GM21737 (cell line): ENCODE measurements at regions not wholly inside any gene's neighbourhood (a gene's known extent, or its start where the extent isn't known, plus 50 kb on each side); places are given as distances from the start of the nearest gene placed in this dataset.

Experiments used
- ATAC-seq: cut with Tn5 transposase; IDR thresholded peaks from one replicate; pipeline ENCODE4 v1.9.1; 2021; ENCODE audit warnings: mild to moderate bottlenecking, moderate library complexity; ENCODE audit not compliant: unreplicated experiment

GRCh38 chr10:78383378-78384048 lies 349.9 kb downstream of the RPS24 start:
- ATAC-seq = no peak

GRCh38 chr10:78384049-78384431 lies 350.4 kb downstream of the RPS24 start:
- ATAC-seq = no peak

- no peak for ATAC-seq
These were observed 351.9 kb downstream of the RPS24 start for GRCh38 chr10:78385599-78385998.

GRCh38 chr10:78386509-78386908 lies 352.8 kb downstream of the RPS24 start:
- no peak for ATAC-seq

GRCh38 chr10:78388331-78389050 lies 354.8 kb downstream of the RPS24 start:
- no peak for ATAC-seq

- no peak for ATAC-seq
These were observed 355.8 kb downstream of the RPS24 start for GRCh38 chr10:78389419-78389818.

- ATAC-seq = no peak
These were observed 356.4 kb downstream of the RPS24 start for GRCh38 chr10:78390051-78390450.

GRCh38 chr10:78390817-78391216 lies 357.2 kb downstream of the RPS24 start:
- ATAC-seq = no peak

GRCh38 chr10:78391585-78391984 lies 357.9 kb downstream of the RPS24 start:
- ATAC-seq = no peak

- ATAC-seq = no peak
These were observed 358.5 kb downstream of the RPS24 start for GRCh38 chr10:78392197-78392596.

GRCh38 chr10:78393094-78393493 lies 359.4 kb downstream of the RPS24 start:
- no peak for ATAC-seq

- ATAC-seq = no peak
These were observed 360.4 kb downstream of the RPS24 start for GRCh38 chr10:78394047-78394446.

- no peak for ATAC-seq
These were observed 361.5 kb downstream of the RPS24 start for GRCh38 chr10:78395162-78395561.

- ATAC-seq = no peak
These were observed 363.1 kb downstream of the RPS24 start for GRCh38 chr10:78396754-78397153.

GRCh38 chr10:78397786-78398185 lies 364.1 kb downstream of the RPS24 start:
- ATAC-seq = no peak

GRCh38 chr10:78398382-78398781 lies 364.7 kb downstream of the RPS24 start:
- no peak for ATAC-seq

- no peak for ATAC-seq
These were observed 368.1 kb downstream of the RPS24 start for GRCh38 chr10:78401624-78402367.

- ATAC-seq = no peak
These were observed 368.9 kb downstream of the RPS24 start for GRCh38 chr10:78402591-78402990.

- no peak for ATAC-seq
These were observed 370.1 kb downstream of the RPS24 start for GRCh38 chr10:78403781-78404180.

GRCh38 chr10:78404296-78404695 lies 370.6 kb downstream of the RPS24 start:
- no peak for ATAC-seq

GRCh38 chr10:78405231-78405630 lies 371.6 kb downstream of the RPS24 start:
- ATAC-seq = no peak

- no peak for ATAC-seq
These were observed 372.1 kb downstream of the RPS24 start for GRCh38 chr10:78405736-78406135.
